ENCODE measurements at regions not wholly inside any gene's neighbourhood (a gene's known extent, or its start where the extent isn't known, plus 50 kb on each side); places are given as distances from the start of the nearest gene placed in this dataset.

DNA sequence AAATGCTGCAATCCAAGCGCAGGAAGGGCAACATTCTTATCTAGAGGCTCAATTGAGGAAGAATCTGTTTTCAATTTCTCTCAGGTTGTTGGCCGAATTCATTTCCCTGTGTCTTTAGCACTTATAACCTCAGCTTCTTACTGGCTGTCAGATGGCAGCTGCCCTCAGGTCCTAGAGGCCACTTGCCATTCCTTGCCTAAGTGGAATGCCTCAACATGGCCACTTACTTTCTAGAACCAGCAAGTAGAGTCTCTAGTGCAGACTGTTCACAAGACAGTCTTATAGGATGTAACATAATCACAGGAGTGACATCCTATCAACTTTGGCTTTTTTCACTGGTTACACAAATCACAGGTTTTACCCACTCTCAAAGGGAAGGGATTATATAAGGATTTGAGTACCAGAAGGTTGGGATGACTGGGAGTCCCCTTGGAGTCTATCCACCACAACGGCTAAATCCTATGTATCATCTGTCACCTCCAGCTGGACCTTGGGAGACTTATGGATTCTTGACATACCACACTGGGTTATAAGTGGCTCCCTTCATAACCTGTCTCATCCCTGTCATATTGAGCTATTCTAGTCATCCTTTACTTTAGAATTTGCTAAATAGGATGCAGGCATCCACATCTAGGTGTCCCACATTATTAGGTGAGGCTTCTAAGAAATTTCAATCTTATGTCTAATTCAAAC, 297.9 kb upstream of the CTSO start:
- TF ChIP-seq, protein P1, sequence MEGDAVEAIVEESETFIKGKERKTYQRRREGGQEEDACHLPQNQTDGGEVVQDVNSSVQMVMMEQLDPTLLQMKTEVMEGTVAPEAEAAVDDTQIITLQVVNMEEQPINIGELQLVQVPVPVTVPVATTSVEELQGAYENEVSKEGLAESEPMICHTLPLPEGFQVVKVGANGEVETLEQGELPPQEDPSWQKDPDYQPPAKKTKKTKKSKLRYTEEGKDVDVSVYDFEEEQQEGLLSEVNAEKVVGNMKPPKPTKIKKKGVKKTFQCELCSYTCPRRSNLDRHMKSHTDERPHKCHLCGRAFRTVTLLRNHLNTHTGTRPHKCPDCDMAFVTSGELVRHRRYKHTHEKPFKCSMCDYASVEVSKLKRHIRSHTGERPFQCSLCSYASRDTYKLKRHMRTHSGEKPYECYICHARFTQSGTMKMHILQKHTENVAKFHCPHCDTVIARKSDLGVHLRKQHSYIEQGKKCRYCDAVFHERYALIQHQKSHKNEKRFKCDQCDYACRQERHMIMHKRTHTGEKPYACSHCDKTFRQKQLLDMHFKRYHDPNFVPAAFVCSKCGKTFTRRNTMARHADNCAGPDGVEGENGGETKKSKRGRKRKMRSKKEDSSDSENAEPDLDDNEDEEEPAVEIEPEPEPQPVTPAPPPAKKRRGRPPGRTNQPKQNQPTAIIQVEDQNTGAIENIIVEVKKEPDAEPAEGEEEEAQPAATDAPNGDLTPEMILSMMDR (IDR thresholded peaks at IDR 0.05), result no peak
- TF ChIP-seq POLR2A (IDR thresholded peaks at IDR 0.05; ENCODE audit: low read depth), result no peak

Data from esophagus muscularis mucosa (tissue), 3 donors.